Upper lobe of left lung (tissue), 4 donors: ENCODE measurements at regions not wholly inside any gene's neighbourhood (a gene's known extent, or its start where the extent isn't known, plus 50 kb on each side); places are given as distances from the start of the nearest gene placed in this dataset.

Experiments
- POLR2A ChIP-seq, 4 donors: fragments of 450-650 bp; IDR thresholded peaks; one replicate each; pipeline ENCODE4 v1.5.1; 2016 to 2017; ENCODE audit warnings: antibody characterized with exemption in 4 of 4, mild to moderate bottlenecking in 2 of 4
- POLR2AphosphoS5 ChIP-seq, 2 donors: sonication (generic); formaldehyde crosslinking; IDR thresholded peaks; one replicate each; pipeline ENCODE4 v1.5.1; 2017; ENCODE audit warnings: antibody characterized with exemption in 2 of 2
- TF ChIP-seq, protein P1 (sequence below), 6 experiments: fragments of 450-650 bp in 4 of 6; fragments of 200-600 bp in 2 of 6; sonication (generic) in 2 of 6; IDR thresholded peaks; one replicate each; pipeline ENCODE4 v1.5.1; 2016 to 2019; ENCODE audit warnings: antibody characterized with exemption in 6 of 6

DNA sequence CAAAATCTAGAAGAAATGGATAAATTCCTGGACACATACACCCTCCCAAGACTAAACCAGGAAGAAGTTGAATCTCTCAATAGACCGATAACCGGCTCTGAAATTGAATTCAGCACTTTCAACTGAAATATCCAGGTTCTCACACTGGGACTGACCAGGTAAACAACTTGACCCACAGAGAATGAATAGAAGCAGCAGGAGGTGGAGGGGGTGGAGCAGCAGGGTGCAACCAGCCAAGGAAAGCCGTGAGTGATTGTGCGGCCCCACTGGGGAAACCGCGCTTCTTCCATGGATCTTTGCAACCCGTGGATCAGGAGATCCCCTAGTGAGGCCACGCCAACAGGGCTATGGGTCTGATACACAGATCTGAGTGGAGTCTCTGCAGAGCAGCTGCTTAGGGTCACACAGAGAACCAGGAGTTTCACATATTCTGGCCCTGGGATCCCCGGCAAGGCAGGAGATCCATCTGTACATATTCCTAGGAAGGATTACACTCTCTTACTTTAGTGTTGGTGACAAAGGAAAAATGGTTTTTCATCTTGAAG lies 181.5 kb downstream of the SLCO4C1 start:
- TF ChIP-seq POLR2AphosphoS5 (IDR thresholded peaks at IDR 0.05) (no peak), POLR2A (IDR thresholded peaks at IDR 0.05) (no peak)
- TF ChIP-seq, protein P1, sequence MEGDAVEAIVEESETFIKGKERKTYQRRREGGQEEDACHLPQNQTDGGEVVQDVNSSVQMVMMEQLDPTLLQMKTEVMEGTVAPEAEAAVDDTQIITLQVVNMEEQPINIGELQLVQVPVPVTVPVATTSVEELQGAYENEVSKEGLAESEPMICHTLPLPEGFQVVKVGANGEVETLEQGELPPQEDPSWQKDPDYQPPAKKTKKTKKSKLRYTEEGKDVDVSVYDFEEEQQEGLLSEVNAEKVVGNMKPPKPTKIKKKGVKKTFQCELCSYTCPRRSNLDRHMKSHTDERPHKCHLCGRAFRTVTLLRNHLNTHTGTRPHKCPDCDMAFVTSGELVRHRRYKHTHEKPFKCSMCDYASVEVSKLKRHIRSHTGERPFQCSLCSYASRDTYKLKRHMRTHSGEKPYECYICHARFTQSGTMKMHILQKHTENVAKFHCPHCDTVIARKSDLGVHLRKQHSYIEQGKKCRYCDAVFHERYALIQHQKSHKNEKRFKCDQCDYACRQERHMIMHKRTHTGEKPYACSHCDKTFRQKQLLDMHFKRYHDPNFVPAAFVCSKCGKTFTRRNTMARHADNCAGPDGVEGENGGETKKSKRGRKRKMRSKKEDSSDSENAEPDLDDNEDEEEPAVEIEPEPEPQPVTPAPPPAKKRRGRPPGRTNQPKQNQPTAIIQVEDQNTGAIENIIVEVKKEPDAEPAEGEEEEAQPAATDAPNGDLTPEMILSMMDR (IDR thresholded peaks at IDR 0.05), result no peak
